Liver (tissue), 8 donors: ENCODE measurements at regions not wholly inside any gene's neighbourhood (a gene's known extent, or its start where the extent isn't known, plus 50 kb on each side); places are given as distances from the start of the nearest gene placed in this dataset.

ENCODE experiments used
- DNase-seq: peaks from one replicate; pipeline ENCODE4 v3.0.0-alpha.2; 2017; ENCODE audit warnings: low spot score
- H3K27ac ChIP-seq, 2 donors: one replicate each; pipeline ENCODE4 v1.7.0; 2013; ENCODE audit warnings: inconsistent platforms in 2 of 2, low read length in 2 of 2, control low read depth in 1 of 2, low read depth in 1 of 2, mild to moderate bottlenecking in 1 of 2
- H3K27me3 ChIP-seq, 4 donors: one replicate each; pipeline versions ENCODE4 v1.6.1 to v1.7.0; 2013; ENCODE audit warnings: low read length in 3 of 4, inconsistent platforms in 1 of 4, mild to moderate bottlenecking in 1 of 4, moderate library complexity in 1 of 4; ENCODE audit not compliant: control insufficient read depth in 4 of 4, insufficient read depth in 4 of 4
- H3K36me3 ChIP-seq, 4 donors: one replicate each; pipeline versions ENCODE4 v1.6.1 to v1.7.0; 2013; ENCODE audit warnings: low read length in 3 of 4, mild to moderate bottlenecking in 3 of 4, low read depth in 1 of 4, moderate library complexity in 1 of 4; ENCODE audit not compliant: control insufficient read depth in 4 of 4, insufficient read depth in 3 of 4
- H3K4me1 ChIP-seq, 4 donors: one replicate each; pipeline versions ENCODE4 v1.6.1 to v1.7.0; 2013; ENCODE audit warnings: low read length in 3 of 4, mild to moderate bottlenecking in 3 of 4, moderate library complexity in 1 of 4; ENCODE audit not compliant: control insufficient read depth in 4 of 4, insufficient read depth in 4 of 4
- H3K4me3 ChIP-seq, 3 donors: one replicate each; pipeline versions ENCODE4 v1.6.1 to v1.7.0; 2013; ENCODE audit warnings: low read length in 3 of 3, control low read depth in 1 of 3, low read depth in 1 of 3, mild to moderate bottlenecking in 1 of 3
- H3K9ac ChIP-seq, 2 donors: one replicate each; pipeline ENCODE4 v1.7.0; 2013; ENCODE audit warnings: low read length in 2 of 2, mild to moderate bottlenecking in 2 of 2, moderate library complexity in 2 of 2, control low read depth in 1 of 2, low read depth in 1 of 2
- H3K9me3 ChIP-seq, 4 donors: one replicate each; pipeline versions ENCODE4 v1.6.1 to v1.7.0; 2013; ENCODE audit warnings: low read length in 3 of 4; ENCODE audit not compliant: control insufficient read depth in 4 of 4
- ATF3 ChIP-seq: IDR thresholded peaks from 2 replicates; pipeline ENCODE4 v1.6.1; 2016; ENCODE audit warnings: antibody characterized with exemption
- CTCF ChIP-seq: fragments of 150-350 bp; IDR thresholded peaks from 2 replicates; pipeline ENCODE4 v1.5.1; 2017; ENCODE audit warnings: improper control_type of control experiment, low read depth, low read length; ENCODE audit not compliant: missing input control
- EGR1 ChIP-seq, 2 donors: IDR thresholded peaks; 2 replicates each; pipeline ENCODE4 v1.6.1; 2016 to 2018; ENCODE audit warnings: antibody characterized with exemption in 2 of 2, low read depth in 2 of 2
- FOXA1 ChIP-seq: IDR thresholded peaks from 2 replicates; pipeline ENCODE4 v1.6.1; 2016; ENCODE audit warnings: antibody characterized with exemption
- FOXA2 ChIP-seq: IDR thresholded peaks from 2 replicates; pipeline ENCODE4 v1.6.1; 2016; ENCODE audit warnings: antibody characterized with exemption
- GABPA ChIP-seq, 2 donors: IDR thresholded peaks in 1 of 2; conservative IDR thresholded peaks in 1 of 2; 2 replicates each; pipeline ENCODE4 v1.6.1; 2016; ENCODE audit warnings: antibody characterized with exemption in 2 of 2, mild to moderate bottlenecking in 1 of 2, moderate library complexity in 1 of 2
- HNF4A ChIP-seq, 2 donors: conservative IDR thresholded peaks; 2 replicates each; pipeline ENCODE4 v1.6.1; 2016; ENCODE audit warnings: antibody characterized with exemption in 2 of 2, mild to moderate bottlenecking in 2 of 2
- HNF4G ChIP-seq: IDR thresholded peaks from 2 replicates; pipeline ENCODE4 v1.6.1; 2016; ENCODE audit warnings: antibody characterized with exemption
- JUND ChIP-seq, 2 donors: IDR thresholded peaks; 2 replicates each; pipeline ENCODE4 v1.6.1; 2016; ENCODE audit warnings: antibody characterized with exemption in 2 of 2
- NR2F2 ChIP-seq: IDR thresholded peaks from 2 replicates; pipeline ENCODE4 v1.6.1; 2016; ENCODE audit warnings: antibody characterized with exemption
- RAD21 ChIP-seq, 2 donors: IDR thresholded peaks; 2 replicates each; pipeline ENCODE4 v1.6.1; 2016; ENCODE audit warnings: antibody characterized with exemption in 2 of 2, mild to moderate bottlenecking in 2 of 2
- RXRA ChIP-seq, 2 donors: IDR thresholded peaks; 2 replicates each; pipeline ENCODE4 v1.6.1; 2017 to 2018; ENCODE audit warnings: antibody characterized with exemption in 2 of 2, mild to moderate bottlenecking in 1 of 2
- SP1 ChIP-seq: IDR thresholded peaks from 2 replicates; pipeline ENCODE4 v1.6.1; 2018; ENCODE audit warnings: antibody characterized with exemption, mild to moderate bottlenecking
- TAF1 ChIP-seq: conservative IDR thresholded peaks from 2 replicates; pipeline ENCODE4 v1.6.1; 2016; ENCODE audit warnings: antibody characterized with exemption, mild to moderate bottlenecking
- YY1 ChIP-seq: IDR thresholded peaks from 2 replicates; pipeline ENCODE4 v1.6.1; 2016; ENCODE audit warnings: antibody characterized with exemption, mild to moderate bottlenecking
- WGBS: extraction: QIAGEN DNeasy Blood & Tissue Kit; methylation state at CpG from one replicate; pipeline ENCODE4 v1.1.7; 2013; 5-methylcytosine and 5-hydroxymethylcytosine counted together
- TF ChIP-seq, protein P1 (sequence below): IDR thresholded peaks from 2 replicates; pipeline ENCODE4 v1.6.1; 2016; ENCODE audit warnings: antibody characterized with exemption
- TF ChIP-seq, protein P2 (sequence below): IDR thresholded peaks from 2 replicates; pipeline ENCODE4 v1.6.1; 2016; ENCODE audit warnings: antibody characterized with exemption
- TF ChIP-seq, protein P3 (sequence below): IDR thresholded peaks from 2 replicates; pipeline ENCODE4 v1.6.1; 2016; ENCODE audit warnings: antibody characterized with exemption, mild to moderate bottlenecking
- donor health status: healthy.
- donor health status: healthy.
- donor health status: healthy.
- donor health status: healthy.
- donor health status: healthy.

- no peaks in the 10 kb centered on the region for H3K9me3 ChIP-seq
- TF ChIP-seq CTCF (no peak), NR2F2 (no peak), JUND (IDR thresholded peaks at IDR 0.05) (no peak), FOXA1 (no peak), TAF1 (no peak), RXRA (IDR thresholded peaks at IDR 0.05) (no peak), FOXA2 (no peak), EGR1 (IDR thresholded peaks at IDR 0.05; ENCODE audit: low read depth in 2 of 2) (no peak), HNF4A (conservative IDR thresholded peaks at IDR 0.05) (no peak), RAD21 (IDR thresholded peaks at IDR 0.05) (no peak), HNF4G (no peak), GABPA (IDR thresholded peaks at IDR 0.05 in 1 of 2, conservative IDR thresholded peaks at IDR 0.05 in 1 of 2) (no peak), SP1 (no peak), ATF3 (no peak), YY1 (no peak)
- TF ChIP-seq, protein P1, sequence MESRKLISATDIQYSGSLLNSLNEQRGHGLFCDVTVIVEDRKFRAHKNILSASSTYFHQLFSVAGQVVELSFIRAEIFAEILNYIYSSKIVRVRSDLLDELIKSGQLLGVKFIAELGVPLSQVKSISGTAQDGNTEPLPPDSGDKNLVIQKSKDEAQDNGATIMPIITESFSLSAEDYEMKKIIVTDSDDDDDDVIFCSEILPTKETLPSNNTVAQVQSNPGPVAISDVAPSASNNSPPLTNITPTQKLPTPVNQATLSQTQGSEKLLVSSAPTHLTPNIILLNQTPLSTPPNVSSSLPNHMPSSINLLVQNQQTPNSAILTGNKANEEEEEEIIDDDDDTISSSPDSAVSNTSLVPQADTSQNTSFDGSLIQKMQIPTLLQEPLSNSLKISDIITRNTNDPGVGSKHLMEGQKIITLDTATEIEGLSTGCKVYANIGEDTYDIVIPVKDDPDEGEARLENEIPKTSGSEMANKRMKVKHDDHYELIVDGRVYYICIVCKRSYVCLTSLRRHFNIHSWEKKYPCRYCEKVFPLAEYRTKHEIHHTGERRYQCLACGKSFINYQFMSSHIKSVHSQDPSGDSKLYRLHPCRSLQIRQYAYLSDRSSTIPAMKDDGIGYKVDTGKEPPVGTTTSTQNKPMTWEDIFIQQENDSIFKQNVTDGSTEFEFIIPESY = no peak
- TF ChIP-seq, protein P2, sequence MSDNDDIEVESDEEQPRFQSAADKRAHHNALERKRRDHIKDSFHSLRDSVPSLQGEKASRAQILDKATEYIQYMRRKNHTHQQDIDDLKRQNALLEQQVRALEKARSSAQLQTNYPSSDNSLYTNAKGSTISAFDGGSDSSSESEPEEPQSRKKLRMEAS = no peak
- TF ChIP-seq, protein P3, sequence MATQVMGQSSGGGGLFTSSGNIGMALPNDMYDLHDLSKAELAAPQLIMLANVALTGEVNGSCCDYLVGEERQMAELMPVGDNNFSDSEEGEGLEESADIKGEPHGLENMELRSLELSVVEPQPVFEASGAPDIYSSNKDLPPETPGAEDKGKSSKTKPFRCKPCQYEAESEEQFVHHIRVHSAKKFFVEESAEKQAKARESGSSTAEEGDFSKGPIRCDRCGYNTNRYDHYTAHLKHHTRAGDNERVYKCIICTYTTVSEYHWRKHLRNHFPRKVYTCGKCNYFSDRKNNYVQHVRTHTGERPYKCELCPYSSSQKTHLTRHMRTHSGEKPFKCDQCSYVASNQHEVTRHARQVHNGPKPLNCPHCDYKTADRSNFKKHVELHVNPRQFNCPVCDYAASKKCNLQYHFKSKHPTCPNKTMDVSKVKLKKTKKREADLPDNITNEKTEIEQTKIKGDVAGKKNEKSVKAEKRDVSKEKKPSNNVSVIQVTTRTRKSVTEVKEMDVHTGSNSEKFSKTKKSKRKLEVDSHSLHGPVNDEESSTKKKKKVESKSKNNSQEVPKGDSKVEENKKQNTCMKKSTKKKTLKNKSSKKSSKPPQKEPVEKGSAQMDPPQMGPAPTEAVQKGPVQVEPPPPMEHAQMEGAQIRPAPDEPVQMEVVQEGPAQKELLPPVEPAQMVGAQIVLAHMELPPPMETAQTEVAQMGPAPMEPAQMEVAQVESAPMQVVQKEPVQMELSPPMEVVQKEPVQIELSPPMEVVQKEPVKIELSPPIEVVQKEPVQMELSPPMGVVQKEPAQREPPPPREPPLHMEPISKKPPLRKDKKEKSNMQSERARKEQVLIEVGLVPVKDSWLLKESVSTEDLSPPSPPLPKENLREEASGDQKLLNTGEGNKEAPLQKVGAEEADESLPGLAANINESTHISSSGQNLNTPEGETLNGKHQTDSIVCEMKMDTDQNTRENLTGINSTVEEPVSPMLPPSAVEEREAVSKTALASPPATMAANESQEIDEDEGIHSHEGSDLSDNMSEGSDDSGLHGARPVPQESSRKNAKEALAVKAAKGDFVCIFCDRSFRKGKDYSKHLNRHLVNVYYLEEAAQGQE = no peak
- no peak overlapping the region for H3K9ac ChIP-seq
- H3K27me3 ChIP-seq = peaks cover 0 to 3% (median 0%) of the 10 kb centered on the region in 4 donors
- 76% methylated on average over 8 of the region's 8 CpGs for WGBS
- H3K4me1 ChIP-seq = no peaks in the 10 kb centered on the region
- no peak for DNase-seq
- no peaks in the 10 kb centered on the region for H3K36me3 ChIP-seq
- no peak overlapping the region for H3K27ac ChIP-seq
- no peak overlapping the region for H3K4me3 ChIP-seq
Measured at GRCh38 chr13:103883698-103884097, 817.5 kb upstream of the SLC10A2 start.
